ENCODE measurements at regions not wholly inside any gene's neighbourhood (a gene's known extent, or its start where the extent isn't known, plus 50 kb on each side); places are given as distances from the start of the nearest gene placed in this dataset.
"Not testable (repeated sequence)": the region's sequence is repeated elsewhere in the genome, so short reads cannot be mapped to it uniquely, and the experiment has no call there.

GRCh38 chr9:32130709-32131108, 253.7 kb upstream of the ACO1 start:
- not testable (repeated sequence) for DNase-seq (ENCODE audit: extremely low spot score, insufficient read length, low read depth); FAIRE-seq

- DNase-seq (ENCODE audit: extremely low spot score, insufficient read length, low read depth) (no peak), FAIRE-seq (no peak)
Measured at GRCh38 chr9:32136700-32137339, 247.6 kb upstream of the ACO1 start.

GRCh38 chr9:32142074-32142473, 242.4 kb upstream of the ACO1 start:
- no peak for DNase-seq (ENCODE audit: extremely low spot score, insufficient read length, low read depth)

GRCh38 chr9:32148553-32148952, 235.9 kb upstream of the ACO1 start:
- FAIRE-seq; DNase-seq (ENCODE audit: extremely low spot score, insufficient read length, low read depth): not testable (repeated sequence)

More at GRCh38 chr9:32142074-32142473, 242.4 kb upstream of the ACO1 start:
- FAIRE-seq, result no peak

GRCh38 chr9:32161209-32161608, 223.2 kb upstream of the ACO1 start:
- FAIRE-seq, result no peak

GRCh38 chr9:32161720-32162119, 222.7 kb upstream of the ACO1 start:
- DNase-seq (ENCODE audit: extremely low spot score, insufficient read length, low read depth), result no peak
- FAIRE-seq, result peak; percentile 56

More at GRCh38 chr9:32161209-32161608, 223.2 kb upstream of the ACO1 start:
- DNase-seq (ENCODE audit: extremely low spot score, insufficient read length, low read depth), result no peak

GRCh38 chr9:32166316-32166715, 218.1 kb upstream of the ACO1 start:
- not testable (repeated sequence) for FAIRE-seq

GRCh38 chr9:32171339-32171738, 213.1 kb upstream of the ACO1 start:
- FAIRE-seq, result no peak
- no peak for DNase-seq (ENCODE audit: extremely low spot score, insufficient read length, low read depth)

More at GRCh38 chr9:32166316-32166715, 218.1 kb upstream of the ACO1 start:
- DNase-seq (ENCODE audit: extremely low spot score, insufficient read length, low read depth), result not testable (repeated sequence)

- DNase-seq (ENCODE audit: extremely low spot score, insufficient read length, low read depth) (no peak), FAIRE-seq (no peak)
Measured at GRCh38 chr9:32172256-32172655, 212.2 kb upstream of the ACO1 start.

- no peak for FAIRE-seq
- no peak for DNase-seq (ENCODE audit: extremely low spot score, insufficient read length, low read depth)
Measured at GRCh38 chr9:32177396-32177795, 207.0 kb upstream of the ACO1 start.

GRCh38 chr9:32180597-32180996, 203.8 kb upstream of the ACO1 start:
- FAIRE-seq, result no peak
- DNase-seq (ENCODE audit: extremely low spot score, insufficient read length, low read depth), result no peak

- no peak for FAIRE-seq
Measured at GRCh38 chr9:32200241-32200640, 184.2 kb upstream of the ACO1 start.

GRCh38 chr9:32200896-32201295, 183.5 kb upstream of the ACO1 start:
- FAIRE-seq (no peak), DNase-seq (ENCODE audit: extremely low spot score, insufficient read length, low read depth) (no peak)

More at GRCh38 chr9:32200241-32200640, 184.2 kb upstream of the ACO1 start:
- DNase-seq (ENCODE audit: extremely low spot score, insufficient read length, low read depth), result no peak

- not testable (repeated sequence) for DNase-seq (ENCODE audit: extremely low spot score, insufficient read length, low read depth); FAIRE-seq
Measured at GRCh38 chr9:32209164-32209563, 175.3 kb upstream of the ACO1 start.

- FAIRE-seq (peak; percentile 80), DNase-seq (ENCODE audit: extremely low spot score, insufficient read length, low read depth) (peak; percentile 28)
Measured at GRCh38 chr9:32218100-32218767, 166.2 kb upstream of the ACO1 start.

- DNase-seq (ENCODE audit: extremely low spot score, insufficient read length, low read depth), result no peak
- FAIRE-seq, result no peak
Measured at GRCh38 chr9:32220750-32221149, 163.7 kb upstream of the ACO1 start.

- FAIRE-seq, result no peak
- no peak for DNase-seq (ENCODE audit: extremely low spot score, insufficient read length, low read depth)
Measured at GRCh38 chr9:32234451-32234850, 150.0 kb upstream of the ACO1 start.

GRCh38 chr9:32247168-32247567, 137.3 kb upstream of the ACO1 start:
- FAIRE-seq (no peak), DNase-seq (ENCODE audit: extremely low spot score, insufficient read length, low read depth) (no peak)

- no peak for DNase-seq (ENCODE audit: extremely low spot score, insufficient read length, low read depth)
- no peak for FAIRE-seq
Measured at GRCh38 chr9:32248189-32248712, 136.2 kb upstream of the ACO1 start.

GRCh38 chr9:32251539-32251938, 132.9 kb upstream of the ACO1 start:
- peak; percentile 2 for DNase-seq (ENCODE audit: extremely low spot score, insufficient read length, low read depth)
- peak; percentile 92 for FAIRE-seq

GRCh38 chr9:32253731-32254130, 130.7 kb upstream of the ACO1 start:
- no peak for DNase-seq (ENCODE audit: extremely low spot score, insufficient read length, low read depth)
- FAIRE-seq, result no peak

All from GM18507 (cell line).